ENCODE measurements at regions not wholly inside any gene's neighbourhood (a gene's known extent, or its start where the extent isn't known, plus 50 kb on each side); places are given as distances from the start of the nearest gene placed in this dataset.

DNA sequence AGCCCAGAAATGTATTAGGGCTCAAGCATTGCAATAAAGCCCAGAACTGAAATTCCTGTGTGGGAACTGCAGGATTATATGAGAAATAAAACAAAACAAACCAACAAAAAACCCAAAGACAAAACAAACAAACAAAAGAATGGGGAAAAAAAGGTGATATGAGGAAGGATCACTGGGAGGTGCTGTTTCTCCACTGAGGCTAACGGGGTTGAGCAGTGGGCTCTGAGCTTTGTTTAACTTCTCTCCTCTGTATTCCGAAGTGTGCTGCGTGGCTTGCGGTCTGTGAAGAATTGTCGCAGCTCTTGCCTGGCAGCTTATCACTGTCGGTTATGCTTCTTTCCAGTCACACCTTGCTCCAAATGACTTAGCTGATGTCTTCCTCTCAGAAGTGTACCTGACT is 106.3 kb downstream of the TENT4A start:
- H3K9me3 Mint-ChIP-seq: peaks cover 2 to 3% of the 10 kb centered on the region in 2 donors
- DNase-seq: no peak
- TF ChIP-seq, protein P1, sequence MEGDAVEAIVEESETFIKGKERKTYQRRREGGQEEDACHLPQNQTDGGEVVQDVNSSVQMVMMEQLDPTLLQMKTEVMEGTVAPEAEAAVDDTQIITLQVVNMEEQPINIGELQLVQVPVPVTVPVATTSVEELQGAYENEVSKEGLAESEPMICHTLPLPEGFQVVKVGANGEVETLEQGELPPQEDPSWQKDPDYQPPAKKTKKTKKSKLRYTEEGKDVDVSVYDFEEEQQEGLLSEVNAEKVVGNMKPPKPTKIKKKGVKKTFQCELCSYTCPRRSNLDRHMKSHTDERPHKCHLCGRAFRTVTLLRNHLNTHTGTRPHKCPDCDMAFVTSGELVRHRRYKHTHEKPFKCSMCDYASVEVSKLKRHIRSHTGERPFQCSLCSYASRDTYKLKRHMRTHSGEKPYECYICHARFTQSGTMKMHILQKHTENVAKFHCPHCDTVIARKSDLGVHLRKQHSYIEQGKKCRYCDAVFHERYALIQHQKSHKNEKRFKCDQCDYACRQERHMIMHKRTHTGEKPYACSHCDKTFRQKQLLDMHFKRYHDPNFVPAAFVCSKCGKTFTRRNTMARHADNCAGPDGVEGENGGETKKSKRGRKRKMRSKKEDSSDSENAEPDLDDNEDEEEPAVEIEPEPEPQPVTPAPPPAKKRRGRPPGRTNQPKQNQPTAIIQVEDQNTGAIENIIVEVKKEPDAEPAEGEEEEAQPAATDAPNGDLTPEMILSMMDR (IDR thresholded peaks at IDR 0.05): no peak
- H3K27ac Mint-ChIP-seq: no peak overlapping the region
- peaks cover 9% of the 10 kb centered on the region for H3K9me3 ChIP-seq (ENCODE audit: control insufficient read depth, insufficient read depth, low read length)
- H3K4me3 Mint-ChIP-seq: no peak overlapping the region
- intact Hi-C loops (cut with micrococcal nuclease): no loop called here
- H3K27me3 ChIP-seq (ENCODE audit: control insufficient read depth, insufficient read depth, low read length): no peaks in the 10 kb centered on the region
- no peaks in the 10 kb centered on the region for H3K36me3 ChIP-seq (ENCODE audit: control insufficient read depth, insufficient read depth, low read length)
- peaks cover 21 to 22% of the 10 kb centered on the region in 2 donors for H3K27me3 Mint-ChIP-seq (ENCODE audit: low read depth in 2 of 2)
- H3K4me1 Mint-ChIP-seq: no peaks in the 10 kb centered on the region
- WGBS (ENCODE audit: insufficient coverage): 70% methylated on average over 6 of the region's 6 CpGs
- H3K36me3 Mint-ChIP-seq: no peaks in the 10 kb centered on the region
- no peaks in the 10 kb centered on the region for H3K4me1 ChIP-seq (ENCODE audit: control insufficient read depth, insufficient read depth, low read length)
- no peak for ATAC-seq
- no peak overlapping the region for H3K4me3 ChIP-seq (ENCODE audit: low read length)
- H3K27ac ChIP-seq (ENCODE audit: low read length): no peak overlapping the region

DNA sequence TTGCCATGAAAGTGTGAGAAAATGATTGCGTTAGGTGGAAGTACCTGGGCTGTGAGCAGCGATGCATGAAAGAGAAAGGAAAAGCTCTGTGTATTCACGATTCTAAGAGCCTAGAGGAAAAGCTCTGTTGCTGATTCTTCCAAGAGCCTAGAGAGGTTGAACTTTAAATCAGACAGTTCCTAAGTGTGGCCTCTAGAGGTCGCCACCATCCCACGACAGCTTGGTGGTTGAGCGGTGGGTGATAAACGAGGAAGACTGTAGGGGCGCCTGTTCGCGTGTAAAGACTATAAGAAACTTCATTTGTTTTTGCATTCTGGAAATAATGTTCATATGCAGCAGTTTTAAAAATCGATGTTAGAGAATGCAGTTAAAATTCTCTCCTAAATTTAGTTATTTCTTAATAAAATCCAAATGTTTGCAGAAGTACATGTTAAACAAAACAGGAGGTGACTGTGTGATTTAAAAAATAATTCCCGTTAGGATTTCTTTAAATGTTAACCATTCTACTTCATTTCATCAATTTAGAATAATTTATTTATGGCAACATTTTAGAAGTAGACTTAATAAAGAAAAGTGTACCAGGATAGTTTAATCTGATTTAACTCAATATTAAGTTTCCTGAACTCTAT is 107.7 kb downstream of the TENT4A start:
- peaks cover 2 to 3% of the 10 kb centered on the region in 2 donors for H3K9me3 Mint-ChIP-seq
- DNase-seq (peak; percentile 21 to 62), ATAC-seq (peak; percentile 57 to 73 (median 63))
- H3K9me3 ChIP-seq (ENCODE audit: control insufficient read depth, insufficient read depth, low read length): peaks cover 9% of the 10 kb centered on the region
- H3K36me3 Mint-ChIP-seq: no peaks in the 10 kb centered on the region
- H3K4me3 Mint-ChIP-seq: no peak overlapping the region
- peaks cover 21 to 22% of the 10 kb centered on the region in 2 donors for H3K27me3 Mint-ChIP-seq (ENCODE audit: low read depth in 2 of 2)
- no peaks in the 10 kb centered on the region for H3K4me1 Mint-ChIP-seq
- no peaks in the 10 kb centered on the region for H3K36me3 ChIP-seq (ENCODE audit: control insufficient read depth, insufficient read depth, low read length)
- H3K4me1 ChIP-seq (ENCODE audit: control insufficient read depth, insufficient read depth, low read length): no peaks in the 10 kb centered on the region
- no peak overlapping the region for H3K27ac Mint-ChIP-seq
- no peak overlapping the region for H3K27ac ChIP-seq (ENCODE audit: low read length)
- H3K4me3 ChIP-seq (ENCODE audit: low read length): no peak overlapping the region
- H3K27me3 ChIP-seq (ENCODE audit: control insufficient read depth, insufficient read depth, low read length): no peaks in the 10 kb centered on the region
- intact Hi-C loops (cut with micrococcal nuclease): no loop called here
- TF ChIP-seq, protein P1 (IDR thresholded peaks at IDR 0.05): peak; percentile 68
- 23% methylated on average over 10 of the region's 12 CpGs for WGBS (ENCODE audit: insufficient coverage)

- TF ChIP-seq, protein P1 (IDR thresholded peaks at IDR 0.05): no peak
- Histone ChIP-seq H3K27me3 (ENCODE audit: control insufficient read depth, insufficient read depth, low read length) (no peaks in the 10 kb centered on the region), H3K4me3 (ENCODE audit: low read length) (no peak overlapping the region), H3K36me3 (ENCODE audit: control insufficient read depth, insufficient read depth, low read length) (no peaks in the 10 kb centered on the region), H3K27ac (ENCODE audit: low read length) (no peak overlapping the region), H3K4me1 (ENCODE audit: control insufficient read depth, insufficient read depth, low read length) (no peaks in the 10 kb centered on the region), H3K9me3 (ENCODE audit: control insufficient read depth, insufficient read depth, low read length) (peaks cover 9% of the 10 kb centered on the region)
- WGBS (ENCODE audit: insufficient coverage): 94% methylated on average over 8 of the region's 8 CpGs
- peaks cover 0 to under 1% of the 10 kb centered on the region in 2 donors for H3K4me1 Mint-ChIP-seq
- H3K9me3 Mint-ChIP-seq: peaks cover 2 to 3% of the 10 kb centered on the region in 2 donors
- peaks cover 21 to 22% of the 10 kb centered on the region in 2 donors for H3K27me3 Mint-ChIP-seq (ENCODE audit: low read depth in 2 of 2)
- DNase-seq (no peak), ATAC-seq (no peak)
- intact Hi-C loops (cut with micrococcal nuclease): no loop called here
- H3K27ac Mint-ChIP-seq: no peak overlapping the region
- no peaks in the 10 kb centered on the region for H3K36me3 Mint-ChIP-seq
- H3K4me3 Mint-ChIP-seq: no peak overlapping the region
Observed at GRCh38 chr5:6822068-6822467, 108.8 kb downstream of the TENT4A start.
